Amniotic epithelial cell (primary cell): ENCODE measurements at regions not wholly inside any gene's neighbourhood (a gene's known extent, or its start where the extent isn't known, plus 50 kb on each side); places are given as distances from the start of the nearest gene placed in this dataset.

ENCODE experiments used
- DNase-seq: peaks from one replicate; pipeline ENCODE4 v3.0.0-alpha.2; 2010; ENCODE audit warnings: low read depth

DNA sequence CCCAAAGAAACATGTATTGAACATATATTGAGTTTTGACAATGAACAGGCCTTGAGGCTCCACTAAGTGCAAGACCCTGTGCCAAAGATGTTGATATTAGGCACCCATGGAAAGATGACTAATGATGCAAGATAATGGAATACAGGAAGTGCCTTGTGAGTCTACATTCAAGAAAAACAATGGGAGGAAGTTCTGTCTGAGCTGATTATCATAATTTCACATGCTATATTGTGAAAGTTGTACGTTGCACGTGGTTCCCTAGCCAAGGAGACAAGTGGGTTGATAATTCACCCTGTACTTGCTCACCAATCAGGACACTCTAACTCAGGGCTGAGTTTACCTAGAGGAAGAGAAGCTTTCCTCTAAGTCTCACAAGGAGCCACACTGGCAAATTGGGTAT is 186.9 kb upstream of the STAC start:
- no peak for DNase-seq

GRCh38 chr3:36196058-36196457 is 184.2 kb upstream of the STAC start:
- DNase-seq: no peak

GRCh38 chr3:36197151-36197550 is 183.2 kb upstream of the STAC start:
- no peak for DNase-seq

- DNase-seq: no peak
These were observed 178.8 kb upstream of the STAC start for GRCh38 chr3:36201546-36201945.

DNA sequence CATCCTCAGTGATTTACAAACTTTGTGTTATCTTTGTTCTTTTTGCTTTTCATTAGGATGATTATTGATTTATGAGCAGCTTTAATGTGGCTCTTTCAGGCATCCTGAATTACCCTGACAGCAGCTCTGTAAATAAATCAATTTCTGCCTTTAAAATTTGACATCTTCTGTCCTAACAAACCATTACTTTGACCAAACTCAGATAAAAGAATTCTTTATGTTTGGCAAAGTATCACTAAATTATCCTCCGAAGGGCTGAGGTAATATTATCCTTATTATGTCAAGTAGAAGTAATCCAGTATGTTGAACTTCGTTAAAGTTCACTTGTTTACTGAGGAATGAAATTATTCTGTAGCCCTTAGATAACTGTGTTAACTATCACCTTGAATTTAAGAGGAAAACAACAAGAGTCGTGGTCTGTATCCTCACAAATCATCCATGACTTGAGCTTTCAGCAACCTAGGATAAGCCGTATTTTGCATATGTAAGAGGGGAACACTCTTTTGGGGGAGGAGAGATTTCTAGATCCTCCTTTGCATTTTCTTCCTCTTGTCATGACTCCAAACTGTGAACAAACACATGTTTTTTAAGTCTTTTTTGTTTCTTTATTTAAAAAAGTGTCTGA is 173.2 kb upstream of the STAC start:
- DNase-seq: no peak

GRCh38 chr3:36210840-36211651 is 169.3 kb upstream of the STAC start:
- DNase-seq: no peak

DNA sequence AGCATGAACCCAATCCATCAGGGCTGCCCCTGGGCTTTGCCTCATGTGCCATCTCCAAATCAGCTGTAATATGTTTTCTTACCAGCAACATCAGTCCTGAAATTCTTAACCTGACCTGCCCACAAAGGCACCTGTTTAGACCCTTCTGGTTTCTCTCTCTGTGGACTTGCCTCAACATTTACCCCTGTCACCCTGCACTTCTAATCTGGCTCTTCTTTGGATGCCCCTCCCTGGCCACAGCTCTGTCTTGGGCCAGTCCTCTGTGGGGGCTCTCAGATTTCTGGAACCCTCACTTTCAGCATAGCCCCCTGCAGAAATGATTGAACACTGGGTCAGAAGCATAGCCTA is 168.7 kb upstream of the STAC start:
- DNase-seq: no peak

GRCh38 chr3:36212251-36212650 is 168.1 kb upstream of the STAC start:
- no peak for DNase-seq

DNA sequence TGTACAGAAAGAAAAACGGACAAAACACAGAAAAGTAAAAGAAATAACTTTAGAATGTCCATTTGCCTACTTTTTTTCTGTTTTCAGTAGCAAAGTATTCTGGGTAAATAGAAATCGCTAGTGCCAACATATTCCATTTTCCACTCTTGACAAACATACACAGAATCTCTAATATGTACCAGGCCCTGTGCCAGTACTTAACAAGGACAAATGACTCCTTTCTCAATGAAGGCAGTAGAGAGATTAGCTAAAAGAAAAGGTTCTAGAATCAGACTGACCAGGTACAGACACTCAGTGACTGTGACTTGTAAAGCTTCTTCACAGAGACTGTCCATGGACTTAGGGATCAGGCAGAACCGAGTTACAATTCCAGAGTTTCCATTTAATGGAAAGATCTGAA is 165.8 kb upstream of the STAC start:
- DNase-seq: no peak

GRCh38 chr3:36215241-36215640 is 165.1 kb upstream of the STAC start:
- DNase-seq: no peak

DNA sequence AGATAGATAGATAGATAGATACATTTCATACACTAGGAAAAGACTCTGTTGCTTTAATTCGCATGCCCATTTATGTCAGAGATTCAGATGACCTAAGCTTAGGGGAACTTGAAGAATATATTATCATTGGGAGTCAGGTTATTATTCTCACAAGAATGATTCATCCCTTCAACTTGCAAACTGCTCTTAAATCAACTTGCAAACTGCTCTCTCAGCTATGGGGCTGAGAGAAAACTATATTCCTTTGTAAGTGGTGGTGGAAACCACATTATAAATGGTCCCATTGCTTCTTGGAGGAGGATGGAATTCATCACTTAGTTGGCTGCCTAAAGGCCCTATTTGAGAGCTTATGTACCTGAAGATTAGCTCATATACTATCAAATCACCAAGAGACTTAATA is 160.9 kb upstream of the STAC start:
- DNase-seq: no peak

- no peak for DNase-seq
These were observed 160.1 kb upstream of the STAC start for GRCh38 chr3:36220173-36220572.

DNA sequence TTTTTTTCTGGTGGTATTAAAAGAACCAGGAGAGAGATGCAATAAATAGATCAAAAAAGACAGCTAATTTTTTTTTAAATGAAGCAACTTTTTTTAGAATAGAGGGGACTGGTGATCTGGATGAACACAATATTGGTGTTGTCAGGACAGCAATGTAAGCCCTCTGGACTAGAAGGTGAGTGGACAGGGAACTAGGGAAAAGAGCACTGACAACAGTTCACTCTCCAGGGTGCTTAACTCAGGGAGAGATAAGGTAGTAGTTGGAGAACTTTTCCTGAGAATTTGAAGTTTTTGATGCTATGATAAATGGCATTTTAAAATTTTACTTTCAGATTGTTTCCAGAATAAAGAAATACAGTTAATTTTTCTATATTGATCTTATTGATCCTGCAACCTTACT is 158.3 kb upstream of the STAC start:
- no peak for DNase-seq

DNA sequence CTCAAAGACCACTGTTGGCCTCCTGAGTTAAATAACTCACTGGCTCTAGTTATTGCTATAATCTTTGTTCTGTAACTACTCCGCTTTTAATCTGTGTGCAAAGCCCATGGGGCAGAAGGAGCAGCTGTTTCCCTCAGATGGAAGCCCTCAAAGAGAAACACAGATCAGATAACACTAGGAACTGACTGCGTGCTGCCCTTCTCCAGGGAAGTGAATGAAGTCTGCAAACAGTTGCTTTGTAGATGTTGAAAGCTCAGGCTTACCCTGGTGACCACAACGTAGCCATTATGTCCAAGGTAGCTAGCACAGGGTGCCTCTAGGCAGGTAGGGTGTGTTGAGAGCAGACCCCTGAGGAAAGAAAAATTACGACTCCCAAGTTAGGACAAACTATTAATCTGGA is 152.3 kb upstream of the STAC start:
- no peak for DNase-seq

GRCh38 chr3:36229496-36229895 is 150.8 kb upstream of the STAC start:
- DNase-seq: no peak

GRCh38 chr3:36232797-36233489 is 147.4 kb upstream of the STAC start:
- DNase-seq: no peak

DNA sequence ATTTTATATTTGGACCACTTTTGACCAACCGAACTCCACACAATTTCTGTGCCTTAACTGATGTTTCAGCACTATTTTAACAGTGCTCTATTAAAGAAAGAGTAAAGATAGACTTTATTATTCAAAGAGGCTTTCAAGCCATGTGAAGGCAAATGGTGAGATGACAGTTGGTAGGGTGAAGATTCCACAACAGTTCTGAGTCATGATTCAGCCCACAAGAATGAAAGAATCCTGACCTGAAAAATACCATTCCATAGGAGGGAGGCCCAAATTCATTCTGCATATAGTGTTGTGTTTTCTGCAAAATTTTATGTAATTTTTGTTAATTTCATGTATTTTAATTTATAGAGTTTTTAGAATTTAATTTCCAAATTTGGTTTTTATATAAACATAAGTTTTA is 135.6 kb upstream of the STAC start:
- DNase-seq: no peak

GRCh38 chr3:36248374-36248773 is 131.9 kb upstream of the STAC start:
- DNase-seq: no peak

DNA sequence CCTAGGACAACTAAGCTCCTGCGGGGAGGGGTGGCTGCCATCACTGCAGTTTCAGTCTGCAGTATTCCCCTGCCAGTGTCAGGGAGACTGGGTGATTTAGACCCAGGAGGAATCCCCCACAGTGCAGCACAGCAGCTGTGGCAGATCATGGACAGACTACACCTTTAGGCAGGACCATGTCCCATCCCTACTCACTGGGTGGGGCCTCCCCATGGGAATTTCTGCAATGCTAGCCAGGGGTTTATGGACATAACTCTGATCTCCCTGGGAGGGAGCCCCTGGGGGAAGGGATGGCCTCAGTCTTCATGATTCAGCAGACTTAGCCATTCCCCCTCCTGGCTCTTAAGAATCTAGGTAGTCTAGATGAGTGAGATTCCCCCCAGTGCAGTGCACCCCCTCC is 130.1 kb upstream of the STAC start:
- no peak for DNase-seq

GRCh38 chr3:36257158-36257852 is 123.0 kb upstream of the STAC start:
- DNase-seq: no peak

DNA sequence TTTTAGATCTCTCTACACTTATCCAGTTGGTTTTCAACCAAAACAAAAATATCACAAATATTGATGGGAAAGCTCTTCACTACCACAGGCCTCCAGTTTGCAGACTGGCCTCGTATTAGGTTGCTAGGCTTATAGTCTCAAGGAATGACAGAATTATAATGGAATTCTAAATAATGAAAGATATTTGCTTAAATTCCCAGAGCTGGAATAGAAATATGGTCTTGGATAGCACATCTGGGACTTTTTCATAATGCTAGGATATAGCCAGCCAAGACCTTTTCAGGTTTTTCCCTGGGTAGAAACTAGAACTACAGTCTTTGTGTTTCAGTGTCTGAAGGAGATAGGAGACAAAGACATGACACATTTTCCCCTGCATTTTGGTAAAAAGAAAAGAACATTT is 121.9 kb upstream of the STAC start:
- no peak for DNase-seq

GRCh38 chr3:36259580-36259979 is 120.7 kb upstream of the STAC start:
- no peak for DNase-seq

DNA sequence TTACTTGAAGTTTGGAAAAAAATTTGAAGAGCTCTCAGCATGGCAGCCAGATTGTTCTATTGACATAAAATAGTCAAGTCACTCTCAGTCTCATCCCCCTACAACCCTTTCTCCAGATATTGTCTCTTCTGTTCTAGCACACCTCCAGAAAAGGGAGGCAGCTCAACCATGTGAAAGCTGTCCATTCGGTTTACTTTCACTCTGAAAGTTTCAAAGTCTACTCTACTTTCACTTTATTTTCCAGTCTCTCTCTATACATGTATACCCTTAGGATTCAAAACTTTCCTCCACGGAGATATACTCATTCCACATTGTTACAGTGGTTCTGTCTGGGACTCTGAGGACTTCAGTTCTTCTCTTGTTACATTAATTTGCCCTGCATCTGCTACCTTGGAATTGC is 111.0 kb upstream of the STAC start:
- DNase-seq: no peak
